Rectal smooth muscle tissue (tissue), 1 donor: ENCODE measurements at regions not wholly inside any gene's neighbourhood (a gene's known extent, or its start where the extent isn't known, plus 50 kb on each side); places are given as distances from the start of the nearest gene placed in this dataset.

Experiments
- H3K27ac ChIP-seq: one replicate; pipeline ENCODE4 v1.7.0; 2013; ENCODE audit warnings: low read depth, low read length, inconsistent platforms
- H3K27me3 ChIP-seq: one replicate; pipeline ENCODE4 v1.7.0; 2013; ENCODE audit warnings: low read length; ENCODE audit not compliant: control insufficient read depth, insufficient read depth
- H3K36me3 ChIP-seq: one replicate; pipeline ENCODE4 v1.7.0; 2013; ENCODE audit warnings: low read length; ENCODE audit not compliant: control insufficient read depth, insufficient read depth
- H3K4me1 ChIP-seq: one replicate; pipeline ENCODE4 v1.7.0; 2013; ENCODE audit warnings: low read length; ENCODE audit not compliant: control insufficient read depth, insufficient read depth
- H3K4me3 ChIP-seq: one replicate; pipeline ENCODE4 v1.7.0; 2013; ENCODE audit warnings: low read length
- H3K9ac ChIP-seq: one replicate; pipeline ENCODE4 v1.7.0; 2013; ENCODE audit warnings: low read length

- Histone ChIP-seq H3K4me3 (no peak overlapping the region), H3K27ac (no peak overlapping the region), H3K36me3 (no peaks in the 10 kb centered on the region), H3K9ac (no peak overlapping the region), H3K27me3 (no peaks in the 10 kb centered on the region), H3K4me1 (no peaks in the 10 kb centered on the region)
Observed at GRCh38 chr3:73772076-73772886, 147.5 kb upstream of the PDZRN3 start.

GRCh38 chr3:73768524-73769308, 144.0 kb upstream of the PDZRN3 start:
- Histone ChIP-seq H3K36me3 (no peaks in the 10 kb centered on the region), H3K27me3 (no peaks in the 10 kb centered on the region), H3K4me3 (no peak overlapping the region), H3K9ac (no peak overlapping the region), H3K4me1 (peaks cover 2% of the 10 kb centered on the region), H3K27ac (no peak overlapping the region)

DNA sequence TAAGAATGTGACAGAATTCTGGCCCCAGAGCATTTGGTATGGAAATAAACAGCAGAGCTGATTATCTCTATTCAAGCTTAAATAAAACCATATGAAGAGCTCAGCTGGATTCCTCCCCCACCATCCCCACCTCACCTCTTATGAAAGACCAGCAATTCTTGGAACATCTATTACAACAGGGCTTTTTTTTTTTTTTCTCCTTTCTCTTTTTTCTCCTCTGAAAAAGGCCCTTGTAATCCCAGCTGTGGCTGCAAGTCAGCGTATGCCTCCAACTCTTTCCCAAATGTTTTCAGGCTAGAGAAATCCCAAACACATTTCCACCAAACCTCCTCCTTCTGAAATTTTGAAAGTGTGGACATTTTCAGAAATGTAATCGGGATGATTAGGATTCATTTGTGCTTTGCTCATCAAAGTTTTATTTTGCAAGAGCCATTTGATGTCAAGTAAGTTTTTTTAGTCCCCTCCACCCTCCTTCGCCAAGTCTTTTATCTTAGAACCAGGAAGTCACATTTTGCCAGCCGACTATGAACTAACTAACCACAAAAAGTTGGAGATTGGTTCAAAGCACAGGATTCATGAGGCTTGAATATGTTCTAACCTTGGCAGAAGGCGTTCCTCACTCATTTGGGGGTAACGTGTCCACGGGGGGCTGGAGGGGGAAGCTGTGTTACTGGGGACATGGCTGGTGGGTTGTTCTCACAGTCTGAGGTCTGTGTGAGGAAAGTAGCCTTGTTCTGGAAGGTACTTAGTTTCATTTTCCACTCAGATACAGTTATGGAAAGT, 142.0 kb upstream of the PDZRN3 start:
- Histone ChIP-seq H3K27ac (peak overlapping the region; percentile 41), H3K9ac (no peak overlapping the region), H3K27me3 (no peaks in the 10 kb centered on the region), H3K36me3 (no peaks in the 10 kb centered on the region), H3K4me3 (peak overlapping the region; percentile 33), H3K4me1 (peaks cover 2% of the 10 kb centered on the region)

DNA sequence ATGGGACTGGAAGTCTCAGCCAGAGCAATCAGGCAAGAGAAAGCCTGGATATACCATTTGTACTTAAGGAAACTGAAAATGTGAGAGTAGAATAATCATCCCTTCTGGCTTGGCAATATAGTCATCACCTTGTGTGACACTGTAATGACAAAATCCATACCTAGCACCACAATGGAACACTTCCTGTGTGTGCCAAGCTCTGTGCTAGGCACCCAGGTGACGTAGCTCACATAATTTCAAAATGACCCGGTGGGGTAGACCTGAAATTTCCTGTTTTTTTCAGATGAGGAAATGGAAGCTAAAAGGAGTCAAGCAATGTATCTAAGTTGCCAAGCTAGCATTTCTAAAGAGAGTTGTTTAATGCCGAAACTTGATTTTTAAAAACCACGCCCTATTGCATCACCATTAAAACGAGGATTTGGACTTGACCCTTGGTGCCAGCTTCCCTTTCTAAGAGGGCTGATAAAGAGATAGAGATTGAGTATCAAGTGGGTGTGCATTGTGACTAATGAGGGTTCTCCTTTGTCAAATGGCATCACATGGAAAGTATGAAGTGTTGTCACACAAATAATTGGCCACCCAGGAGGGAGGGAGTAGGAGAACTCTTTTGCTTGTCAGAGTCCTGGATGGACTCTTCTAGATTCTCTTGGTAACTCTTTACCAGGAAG, 141.3 kb upstream of the PDZRN3 start:
- no peaks in the 10 kb centered on the region for H3K36me3 ChIP-seq
- H3K4me1 ChIP-seq = peaks cover 2% of the 10 kb centered on the region
- H3K9ac ChIP-seq = no peak overlapping the region
- H3K4me3 ChIP-seq = no peak overlapping the region
- no peaks in the 10 kb centered on the region for H3K27me3 ChIP-seq
- H3K27ac ChIP-seq = no peak overlapping the region

DNA sequence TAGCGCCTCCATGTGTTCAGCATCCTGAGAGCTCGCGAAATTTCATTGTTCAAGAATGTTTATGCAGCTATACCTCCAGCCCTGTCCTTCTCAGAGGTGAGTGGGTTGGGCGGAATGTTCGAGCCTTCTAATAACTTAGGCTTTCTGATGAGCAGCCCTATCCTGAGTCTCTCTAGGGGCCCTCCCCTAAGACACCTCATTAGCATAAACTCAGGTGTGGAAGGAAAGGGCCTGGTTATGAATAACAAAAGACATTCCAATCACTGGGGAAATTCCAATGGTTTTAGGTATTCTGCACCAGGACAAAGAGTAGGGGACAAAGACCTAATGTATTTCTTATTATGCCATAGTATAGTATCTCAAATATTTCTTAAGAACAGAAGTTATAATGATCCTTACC, 138.1 kb upstream of the PDZRN3 start:
- Histone ChIP-seq H3K9ac (no peak overlapping the region), H3K36me3 (no peaks in the 10 kb centered on the region), H3K27me3 (no peaks in the 10 kb centered on the region), H3K27ac (no peak overlapping the region), H3K4me3 (no peak overlapping the region), H3K4me1 (peaks cover 2% of the 10 kb centered on the region)

GRCh38 chr3:73759297-73759711, 134.6 kb upstream of the PDZRN3 start:
- Histone ChIP-seq H3K9ac (no peak overlapping the region), H3K27ac (peak overlapping the region; percentile 65), H3K36me3 (no peaks in the 10 kb centered on the region), H3K4me1 (no peaks in the 10 kb centered on the region), H3K4me3 (no peak overlapping the region), H3K27me3 (no peaks in the 10 kb centered on the region)

DNA sequence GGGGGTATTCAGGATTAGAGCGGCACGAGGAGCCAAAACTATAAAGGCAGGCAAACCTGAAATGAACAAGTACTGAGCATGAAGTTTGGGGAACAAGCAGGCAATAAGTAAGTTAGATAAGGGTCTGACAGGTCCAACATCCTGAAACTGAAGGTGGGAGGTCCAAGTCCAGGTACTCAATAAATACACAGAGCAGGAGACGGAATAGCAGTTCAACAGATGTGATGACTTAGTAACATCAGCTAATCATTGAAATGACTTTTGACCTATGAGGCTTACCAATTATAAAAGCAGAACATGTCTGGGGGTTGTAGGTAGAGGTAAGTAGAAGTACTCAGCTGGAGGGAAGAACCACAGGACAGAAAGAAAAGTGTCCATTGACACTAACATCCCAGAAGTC, 132.8 kb upstream of the PDZRN3 start:
- no peaks in the 10 kb centered on the region for H3K36me3 ChIP-seq
- H3K4me1 ChIP-seq = no peaks in the 10 kb centered on the region
- H3K9ac ChIP-seq = no peak overlapping the region
- H3K27ac ChIP-seq = no peak overlapping the region
- no peak overlapping the region for H3K4me3 ChIP-seq
- no peaks in the 10 kb centered on the region for H3K27me3 ChIP-seq

- H3K9ac ChIP-seq = no peak overlapping the region
- no peaks in the 10 kb centered on the region for H3K27me3 ChIP-seq
- H3K4me3 ChIP-seq = no peak overlapping the region
- no peak overlapping the region for H3K27ac ChIP-seq
- H3K36me3 ChIP-seq = no peaks in the 10 kb centered on the region
- no peaks in the 10 kb centered on the region for H3K4me1 ChIP-seq
Observed at GRCh38 chr3:73753985-73754384, 129.2 kb upstream of the PDZRN3 start.

- Histone ChIP-seq H3K9ac (no peak overlapping the region), H3K4me3 (no peak overlapping the region), H3K27ac (no peak overlapping the region), H3K36me3 (no peaks in the 10 kb centered on the region), H3K27me3 (no peaks in the 10 kb centered on the region), H3K4me1 (no peaks in the 10 kb centered on the region)
Observed at GRCh38 chr3:73752338-73752737, 127.6 kb upstream of the PDZRN3 start.

DNA sequence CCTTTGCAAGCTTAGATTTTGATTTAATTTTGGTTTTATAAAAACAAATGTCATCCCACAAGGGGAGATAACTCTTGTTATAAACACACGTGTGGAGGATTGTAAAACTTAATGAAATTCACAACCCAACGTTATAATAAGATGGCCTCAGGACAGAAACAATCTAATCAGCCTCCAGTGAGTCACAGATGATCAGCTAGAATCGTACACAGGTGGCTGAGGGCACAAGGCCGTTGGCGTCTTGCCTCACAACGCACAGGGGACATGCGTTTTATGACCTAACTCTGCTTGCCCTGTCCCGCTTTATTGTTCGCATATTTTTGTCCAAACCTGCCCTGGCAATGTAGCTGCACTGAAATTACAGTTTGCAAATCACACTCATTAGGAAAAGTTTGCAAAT, 121.9 kb upstream of the PDZRN3 start:
- Histone ChIP-seq H3K9ac (no peak overlapping the region), H3K27ac (no peak overlapping the region), H3K36me3 (no peaks in the 10 kb centered on the region), H3K27me3 (no peaks in the 10 kb centered on the region), H3K4me3 (no peak overlapping the region), H3K4me1 (no peaks in the 10 kb centered on the region)

GRCh38 chr3:73745526-73746191, 120.9 kb upstream of the PDZRN3 start:
- no peak overlapping the region for H3K27ac ChIP-seq
- no peaks in the 10 kb centered on the region for H3K4me1 ChIP-seq

More at GRCh38 chr3:73745526-73746191, 120.9 kb upstream of the PDZRN3 start:
- Histone ChIP-seq H3K4me3 (no peak overlapping the region), H3K36me3 (no peaks in the 10 kb centered on the region), H3K9ac (no peak overlapping the region), H3K27me3 (no peaks in the 10 kb centered on the region)
